Right kidney (tissue), 1 donor: ENCODE measurements at regions not wholly inside any gene's neighbourhood (a gene's known extent, or its start where the extent isn't known, plus 50 kb on each side); places are given as distances from the start of the nearest gene placed in this dataset.

Experiments
- DNase-seq: peaks from one replicate; pipeline ENCODE4 v3.0.0-alpha.2; 2016

DNA sequence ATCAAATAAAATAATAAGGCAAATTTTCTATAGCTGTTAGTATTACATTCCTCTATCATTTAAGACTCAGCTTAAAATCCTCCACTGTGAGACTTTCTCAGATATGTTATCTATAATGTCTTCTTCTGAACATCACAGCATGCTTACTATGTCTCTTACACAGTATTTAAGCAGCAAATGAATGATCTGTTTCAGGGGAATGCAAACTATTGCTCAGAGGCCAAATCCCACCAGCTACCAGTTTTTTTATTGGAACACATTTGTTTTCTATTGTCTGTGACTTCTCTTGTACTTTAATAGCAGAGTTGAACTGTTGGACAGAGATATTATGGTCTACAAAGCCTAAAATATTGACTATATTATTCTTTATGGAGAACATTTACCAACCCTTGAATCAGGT is 59.6 kb downstream of the C3orf38 start:
- DNase-seq = no peak

DNA sequence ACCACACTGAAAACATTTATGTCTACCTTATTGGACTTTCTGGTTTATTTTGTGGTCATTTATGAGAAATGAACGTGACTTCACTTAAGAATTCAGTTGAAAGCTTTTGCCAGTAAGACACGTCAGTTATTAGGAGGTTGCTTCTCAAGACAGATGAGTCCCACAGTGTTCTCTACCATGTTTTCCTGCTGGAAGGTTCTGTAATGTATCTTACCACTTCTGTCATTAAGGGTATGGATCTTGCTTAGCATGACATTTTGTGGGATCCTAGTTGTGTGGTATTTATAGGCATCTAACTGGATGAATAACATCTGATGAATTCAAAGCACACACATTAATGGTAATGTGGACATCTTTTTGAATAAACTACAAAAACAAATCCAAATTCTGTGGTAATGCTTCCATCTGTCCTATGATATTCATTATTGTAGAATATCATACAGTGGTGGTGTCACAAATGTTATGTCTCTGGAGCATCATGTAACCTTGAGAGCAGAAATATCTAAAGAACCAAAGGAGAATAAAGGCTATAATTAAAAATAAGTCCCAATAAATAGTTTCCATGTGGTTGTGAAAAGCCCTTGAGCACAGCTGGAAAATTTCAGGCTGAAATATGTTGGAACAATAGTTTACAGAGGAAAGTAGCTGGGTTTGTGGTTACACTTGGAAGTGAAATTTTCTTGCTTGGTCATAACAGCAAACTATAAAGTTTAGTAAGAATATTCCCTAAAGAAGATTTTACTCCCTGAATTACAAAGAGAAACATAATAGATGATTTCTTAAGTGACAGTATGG is 61.5 kb downstream of the C3orf38 start:
- DNase-seq = no peak

DNA sequence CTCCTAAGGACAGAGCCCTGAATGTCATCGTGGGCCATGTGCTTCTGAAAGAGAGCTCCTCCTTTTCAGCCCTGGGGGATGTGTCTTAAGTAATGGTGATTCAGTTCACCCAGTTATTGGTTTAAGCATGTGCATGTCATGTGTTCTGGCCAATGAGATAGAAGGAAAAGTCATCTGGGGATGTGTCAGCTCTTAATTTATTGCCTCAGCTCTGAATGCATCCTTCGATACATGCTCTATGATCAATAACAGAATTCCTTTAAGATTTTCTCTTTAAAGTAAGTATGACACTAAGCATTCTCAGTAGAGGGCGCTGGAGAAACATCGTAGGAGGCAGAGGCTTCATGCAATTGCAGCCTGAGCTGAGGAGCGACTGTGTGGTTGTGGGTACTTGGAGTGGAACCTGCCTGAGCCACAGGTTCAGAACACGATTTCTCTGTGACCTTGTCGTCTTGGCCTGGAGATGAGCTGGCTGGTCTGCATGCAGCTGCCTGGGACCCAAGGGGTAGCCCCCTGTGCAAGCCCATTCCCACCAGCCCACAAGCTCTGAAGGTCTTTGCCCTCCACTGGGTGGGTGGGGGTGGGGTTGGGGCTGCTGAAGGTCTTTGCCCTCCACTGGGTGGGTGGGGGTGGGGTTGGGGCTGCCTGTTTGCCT is 69.5 kb downstream of the C3orf38 start:
- DNase-seq = peak; percentile 48

DNA sequence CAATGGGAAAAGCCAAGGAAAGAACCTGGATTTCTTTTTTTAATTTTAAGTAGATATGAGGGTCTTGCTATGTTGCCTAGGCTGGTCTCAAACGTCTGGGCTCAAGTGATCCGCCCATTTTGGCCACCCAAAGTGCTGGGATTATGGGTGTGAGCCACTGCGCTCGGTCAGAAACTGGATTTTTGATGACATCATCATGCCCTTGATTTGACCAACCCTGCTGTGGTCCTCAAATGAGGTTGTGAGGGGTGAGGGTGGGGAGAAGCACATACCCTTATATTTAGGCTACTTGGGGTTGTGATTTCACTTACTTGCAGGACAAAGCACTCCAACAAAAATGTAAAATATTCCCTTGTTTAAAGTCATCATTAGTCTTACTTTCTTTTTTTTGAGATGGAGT is 70.4 kb downstream of the C3orf38 start:
- DNase-seq = no peak

DNA sequence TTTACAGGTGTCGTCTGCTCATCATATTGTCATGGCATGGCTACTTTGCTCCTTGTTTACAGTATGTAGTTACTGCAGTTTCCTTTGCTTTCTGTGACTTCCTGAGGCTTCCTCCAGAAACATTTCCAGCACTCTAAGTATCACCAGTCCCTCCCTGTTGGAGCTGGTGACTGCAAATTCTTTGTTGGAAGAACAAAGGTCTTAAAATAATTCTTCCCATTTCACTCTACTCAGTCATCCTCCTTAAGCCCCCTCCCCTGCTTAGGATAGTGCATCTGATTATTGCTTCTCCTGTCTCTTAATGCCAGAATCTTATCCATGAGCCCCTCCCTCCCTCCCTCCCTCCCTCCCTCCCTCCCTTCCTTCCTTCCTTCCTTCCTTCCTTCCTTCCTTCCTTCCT is 72.0 kb downstream of the C3orf38 start:
- no peak for DNase-seq

DNA sequence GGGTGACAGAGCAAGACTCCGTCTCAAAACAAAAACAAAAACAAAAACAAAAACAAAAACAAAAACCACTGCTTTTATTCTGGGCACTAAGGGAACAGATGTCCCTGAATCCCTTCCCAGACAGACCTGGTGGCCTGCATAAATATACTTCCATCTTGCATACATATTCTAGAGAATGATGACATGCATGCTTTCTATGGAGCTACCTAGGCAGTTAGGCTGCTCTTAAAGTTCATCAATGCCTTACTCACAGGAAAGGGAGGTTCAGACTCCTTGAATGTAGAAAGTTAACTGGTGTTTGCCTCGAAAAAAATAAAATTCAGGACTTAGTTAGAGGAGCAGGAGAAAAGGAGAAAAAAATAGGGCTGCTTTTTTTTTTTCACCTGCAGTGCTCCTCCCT is 72.6 kb downstream of the C3orf38 start:
- DNase-seq = no peak

DNA sequence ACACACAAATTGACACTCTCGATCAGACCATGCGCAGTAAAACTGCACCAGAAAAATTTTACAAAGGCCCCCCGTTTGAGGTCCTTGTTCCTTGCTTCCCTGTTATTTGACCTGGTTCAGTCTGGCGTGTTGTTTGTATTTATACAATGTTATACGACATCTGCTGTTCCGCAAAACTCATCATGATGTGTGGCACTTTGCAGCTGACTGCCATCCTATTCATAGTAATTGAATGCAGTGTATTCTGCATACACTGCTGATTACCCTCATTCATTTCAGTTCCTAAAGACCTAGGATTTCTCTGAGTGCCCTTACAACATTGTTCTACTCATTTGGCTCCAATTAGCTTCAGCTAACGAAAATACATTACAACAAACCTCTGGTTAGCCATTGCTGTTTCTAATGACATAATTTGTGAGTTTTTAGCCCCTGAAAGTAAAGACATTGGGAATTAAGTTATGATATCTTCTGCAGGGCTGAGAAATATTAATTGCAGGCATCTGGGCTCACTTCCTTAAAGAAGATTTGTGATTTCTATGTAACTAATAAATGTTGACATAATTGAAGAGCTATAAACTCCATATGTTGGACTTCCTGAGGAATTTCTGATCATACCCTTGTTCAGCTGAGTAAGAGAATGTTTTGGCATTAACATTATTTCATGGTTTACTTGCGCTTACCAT is 75.7 kb downstream of the C3orf38 start:
- no peak for DNase-seq

GRCh38 chr3:88226910-88227309 is 77.2 kb downstream of the C3orf38 start:
- no peak for DNase-seq

- DNase-seq = no peak
These were observed 80.9 kb downstream of the C3orf38 start for GRCh38 chr3:88230638-88231037.

DNA sequence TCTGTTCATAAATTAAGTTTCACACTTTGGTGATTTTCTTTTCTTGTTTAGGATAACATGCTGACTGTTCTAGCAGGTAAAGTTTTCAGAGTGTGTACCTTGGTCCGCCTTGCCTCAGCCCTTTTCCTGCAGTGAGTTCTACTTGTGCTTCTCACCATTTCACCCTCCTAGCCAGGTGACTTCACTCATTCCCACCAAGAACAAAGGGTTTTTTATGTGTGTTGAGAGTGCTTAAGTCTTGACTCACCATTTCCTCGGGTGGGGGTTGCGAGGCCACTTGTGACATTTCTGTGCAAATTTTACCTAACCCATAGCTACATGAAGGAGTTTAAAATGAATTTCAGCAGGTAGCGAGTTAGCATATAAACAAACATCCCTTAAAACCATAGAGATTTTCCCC is 81.4 kb downstream of the C3orf38 start:
- no peak for DNase-seq

DNA sequence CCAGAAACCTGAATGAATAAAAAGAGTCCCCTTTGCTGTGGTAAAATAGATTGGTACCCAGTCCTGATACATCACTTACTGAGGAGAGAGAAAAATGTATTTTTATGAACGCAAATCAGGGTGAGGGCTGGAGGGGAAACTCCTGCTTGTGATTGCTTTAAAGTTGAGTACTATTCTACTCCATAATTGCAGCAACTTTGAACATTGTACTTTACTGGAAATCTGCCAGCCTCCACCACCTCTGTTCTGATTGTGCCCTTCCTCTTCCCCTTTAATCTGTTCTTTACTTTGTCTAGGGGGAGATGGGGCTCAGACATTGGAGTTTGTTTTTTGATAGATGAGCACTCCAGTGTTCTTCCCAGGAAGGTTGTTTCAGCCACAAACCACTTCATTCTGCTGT is 81.9 kb downstream of the C3orf38 start:
- no peak for DNase-seq

DNA sequence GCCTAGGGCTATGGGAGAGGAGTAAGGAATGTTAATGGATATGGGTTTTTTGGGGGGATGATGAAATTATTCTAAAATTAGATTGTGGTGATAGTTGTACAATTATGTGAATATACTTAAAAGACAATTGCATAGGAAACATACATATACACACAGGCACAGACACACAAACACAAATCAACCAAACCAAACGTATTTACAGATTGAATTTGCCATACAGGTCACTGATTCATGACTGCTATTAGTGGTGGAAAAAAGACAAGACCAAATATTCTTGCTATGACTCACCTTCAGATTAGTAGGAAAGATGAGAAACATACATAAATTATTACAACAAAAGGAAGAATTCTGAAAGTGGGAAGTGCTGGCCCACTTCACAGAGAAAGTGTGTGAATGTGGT is 85.3 kb downstream of the C3orf38 start:
- no peak for DNase-seq

DNA sequence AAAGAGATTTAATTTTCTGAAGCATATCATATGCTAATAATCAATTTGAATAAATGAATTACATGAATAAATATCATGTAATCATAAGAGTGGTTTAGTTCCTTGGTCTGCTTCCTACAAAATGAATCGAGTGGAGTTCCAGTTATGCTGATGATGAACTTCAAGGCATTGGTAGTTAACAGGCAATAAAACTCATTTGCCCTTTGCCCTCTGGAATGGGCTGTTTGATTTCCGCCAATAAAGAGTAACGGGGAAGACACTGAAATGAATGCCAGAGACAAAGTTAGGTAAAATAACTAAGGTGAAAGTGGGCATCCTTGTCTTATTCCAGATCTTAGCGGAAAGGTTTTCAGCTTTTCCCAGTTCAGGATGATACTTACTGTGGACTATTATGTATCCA is 90.1 kb downstream of the C3orf38 start:
- DNase-seq = no peak

DNA sequence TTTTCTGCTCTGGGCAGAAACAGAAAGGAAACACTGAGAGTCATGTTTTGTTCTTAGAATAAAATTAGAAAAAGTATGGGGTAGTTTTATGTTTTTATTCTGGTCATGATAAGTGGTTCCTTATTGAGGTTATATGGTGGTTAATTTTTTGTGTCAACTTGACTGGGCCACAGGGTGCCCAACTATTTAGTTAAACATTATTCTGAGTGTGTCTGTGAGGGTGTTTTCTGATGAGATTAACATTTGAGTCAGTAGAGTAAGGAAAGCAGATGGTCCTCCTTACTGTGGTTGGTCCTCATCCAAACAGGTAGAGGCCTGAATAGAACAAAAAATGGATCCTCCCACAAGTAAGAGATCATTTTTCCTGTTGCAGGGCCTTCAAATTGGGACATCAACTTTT is 98.9 kb downstream of the C3orf38 start:
- DNase-seq = no peak

GRCh38 chr3:88259045-88259444 is 109.3 kb downstream of the C3orf38 start:
- DNase-seq = no peak

- DNase-seq = no peak
These were observed 112.8 kb downstream of the C3orf38 start for GRCh38 chr3:88262527-88262926.

DNA sequence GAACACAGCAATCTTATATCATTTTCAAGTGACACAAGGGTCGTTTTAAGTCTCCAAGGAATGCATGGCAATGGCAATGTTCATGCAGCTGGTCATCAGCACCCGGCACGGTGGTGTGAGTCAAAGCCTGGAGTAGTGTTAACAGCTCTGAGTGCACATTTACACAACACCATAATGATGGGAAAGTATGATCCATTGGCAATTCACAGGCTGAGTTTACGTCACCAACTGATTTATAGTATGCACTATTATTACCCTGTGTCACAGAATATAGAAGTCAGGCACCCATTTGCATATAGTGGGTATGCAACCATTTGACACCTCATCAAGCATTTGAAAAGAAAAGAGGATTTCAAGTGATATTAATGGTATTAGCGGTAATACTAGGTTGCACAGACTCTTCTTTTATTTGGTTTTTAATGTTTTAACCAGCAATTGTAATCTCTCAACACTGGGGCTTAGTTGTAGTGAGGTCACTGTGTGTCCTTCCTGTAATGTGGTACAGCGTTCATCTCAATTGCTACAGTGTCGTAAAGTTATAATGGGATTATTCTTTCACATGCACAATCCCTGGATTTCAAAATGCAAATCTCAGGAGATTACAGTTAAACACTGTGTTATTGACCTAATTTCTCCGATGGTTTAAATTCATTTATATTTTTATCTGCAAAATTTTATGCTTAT is 113.8 kb downstream of the C3orf38 start:
- DNase-seq = no peak

- no peak for DNase-seq
These were observed 117.7 kb downstream of the C3orf38 start for GRCh38 chr3:88267441-88267840.

DNA sequence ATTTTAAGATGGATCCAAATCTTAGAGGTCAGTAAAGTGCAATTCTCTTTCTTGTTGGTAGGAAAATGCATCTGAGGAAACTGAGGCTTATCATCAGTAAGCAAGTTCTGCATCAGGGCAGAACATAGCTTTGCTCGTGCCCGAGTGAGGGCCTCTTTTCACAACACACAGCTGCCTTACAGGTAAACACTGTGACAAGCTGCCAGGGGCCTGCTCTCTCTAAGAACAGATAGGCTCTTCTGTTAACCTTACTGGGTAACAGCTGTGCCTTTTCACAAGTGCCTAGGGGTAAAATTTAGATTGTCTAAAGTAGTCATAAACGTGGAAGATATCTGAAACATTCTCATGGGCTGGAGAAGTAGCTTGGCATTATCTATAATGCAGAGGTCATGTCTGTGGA is 118.1 kb downstream of the C3orf38 start:
- DNase-seq = no peak

DNA sequence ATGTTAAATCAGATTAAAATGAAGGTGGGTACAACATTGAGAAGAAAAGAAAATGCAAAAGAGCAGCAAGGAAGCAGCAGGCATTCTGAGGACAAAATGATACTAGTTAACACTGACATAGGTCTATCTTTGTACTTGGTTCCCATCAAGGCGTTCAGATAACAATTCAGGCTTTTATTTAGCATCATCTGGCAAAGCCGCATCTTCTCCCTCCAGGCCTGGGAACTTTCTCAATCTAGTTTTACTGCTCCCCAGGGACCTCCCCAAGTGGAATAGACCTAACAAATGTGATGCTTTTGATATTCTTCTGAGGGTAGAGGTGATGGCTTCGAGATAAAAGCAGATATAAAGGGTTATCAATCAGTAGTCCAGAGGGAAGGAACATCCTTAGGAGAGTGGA is 130.6 kb downstream of the C3orf38 start:
- no peak for DNase-seq

DNA sequence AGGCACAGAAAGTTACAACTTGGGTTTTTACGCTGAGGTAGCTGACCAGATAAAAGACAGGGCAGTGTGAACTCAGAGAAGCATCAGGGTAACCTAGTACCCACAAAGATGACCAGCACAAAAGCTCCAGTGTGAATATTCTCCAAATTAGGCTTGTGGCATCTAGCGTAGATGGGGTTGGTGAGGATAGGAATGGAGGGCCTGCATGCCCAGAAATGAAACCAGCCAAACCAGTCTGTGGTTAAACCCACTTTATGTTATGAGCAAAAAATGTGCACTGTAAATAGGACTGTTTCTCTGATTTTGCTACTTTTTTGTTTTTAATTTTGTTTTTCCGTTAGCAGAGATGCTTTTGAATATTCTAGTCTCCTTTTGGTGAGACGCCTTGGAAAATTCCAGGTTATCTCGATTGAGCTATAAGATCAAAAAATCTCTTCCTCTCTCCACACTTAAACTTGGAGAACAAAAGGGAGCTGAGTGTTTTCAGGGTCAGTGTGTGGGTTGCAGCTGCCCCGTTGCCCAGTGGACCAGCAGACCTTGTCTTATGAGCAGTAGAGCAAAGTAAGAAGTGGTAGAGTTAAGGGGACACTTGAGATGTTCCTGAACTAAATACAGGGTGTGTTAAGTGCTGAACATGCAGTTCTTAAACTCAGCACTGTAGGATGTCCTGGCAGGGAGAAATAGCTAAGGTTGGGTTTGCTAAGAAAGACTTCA is 132.9 kb downstream of the C3orf38 start:
- DNase-seq = no peak

DNA sequence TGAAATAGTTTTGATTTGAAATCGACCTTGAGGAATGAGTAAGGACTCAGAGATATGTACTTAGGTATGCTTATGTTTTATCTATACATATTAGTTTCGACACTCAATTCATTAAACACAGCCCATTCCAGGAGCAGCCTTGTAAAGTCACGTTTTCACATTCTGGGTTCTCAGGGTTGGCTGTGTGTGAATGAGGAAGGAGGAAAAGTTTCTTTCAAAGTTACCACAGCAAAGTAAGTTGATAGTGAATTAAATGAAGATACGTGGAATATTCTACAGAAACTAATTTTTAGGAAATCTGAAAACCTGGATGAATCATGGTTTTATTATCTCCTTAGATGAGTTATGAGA is 133.5 kb downstream of the C3orf38 start:
- no peak for DNase-seq

DNA sequence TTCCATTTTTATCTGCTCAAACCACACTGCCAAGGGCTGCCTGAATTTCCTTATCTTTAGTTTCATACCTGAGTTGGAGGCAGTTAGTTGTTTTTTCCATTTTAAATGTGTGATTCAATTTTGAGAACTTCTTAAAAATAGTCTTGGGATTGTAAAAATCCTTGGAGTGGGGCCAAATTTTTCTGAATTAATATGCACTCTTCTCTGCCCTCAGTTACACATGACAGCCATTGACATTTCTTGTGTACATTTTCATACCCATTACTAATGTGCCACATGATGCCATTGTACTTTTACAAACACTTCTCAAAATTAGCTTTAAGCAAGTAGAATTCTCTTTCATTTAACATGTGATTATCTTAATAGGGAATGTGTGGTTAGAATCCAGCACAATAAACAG is 141.7 kb downstream of the C3orf38 start:
- no peak for DNase-seq
